IMR-90 (cell line): ENCODE measurements at regions not wholly inside any gene's neighbourhood (a gene's known extent, or its start where the extent isn't known, plus 50 kb on each side); places are given as distances from the start of the nearest gene placed in this dataset.

Experiments
- ATAC-seq: fragments of 200-7000 bp; cut with Tn5 transposase; 2 replicates; pipeline ENCODE4 v1.9.1; 2020; ENCODE audit warnings: low read depth, mild to moderate bottlenecking, moderate library complexity
- BruUV-seq: library from RNA; stranded (reverse); fragments of 400-500 nt; replicated peaks from 2 replicates; lab custom pipeline; 2021; lab: Mats Ljungman, UMichigan
- CTCF ChIA-PET: fragments of 300-600 bp; formaldehyde crosslinking; extraction: SDS; loops from one replicate; lab custom pipeline; 2021; ENCODE audit warnings: antibody characterized with exemption; lab: Yijun Ruan, JAX
- POLR2A ChIA-PET: fragments of 300-600 bp; sonication (Branson Sonifier 250); formaldehyde crosslinking; loops from one replicate; lab custom pipeline; 2022; ENCODE audit warnings: antibody characterized with exemption; ENCODE audit not compliant: unreplicated experiment; lab: Charles Lee
- DNase-seq: peaks from one replicate; pipeline ENCODE4 v3.0.0; 2013
- H2AFZ ChIP-seq: replicated peaks from 2 replicates; pipeline ENCODE3; 2013; ENCODE audit warnings: low read length, mild to moderate bottlenecking; ENCODE audit not compliant: poor library complexity
- H2AK5ac ChIP-seq: 2 replicates; pipeline ENCODE4 v1.6.1; 2013; ENCODE audit warnings: low read depth, low read length, inconsistent platforms
- H2AK9ac ChIP-seq: replicated peaks from 2 replicates; pipeline ENCODE3; 2013; ENCODE audit warnings: mild to moderate bottlenecking, low read depth, low read length, moderate library complexity; ENCODE audit not compliant: poor library complexity
- H2BK120ac ChIP-seq: 2 replicates; pipeline ENCODE4 v1.6.1; 2013; ENCODE audit warnings: low read depth, low read length, inconsistent platforms
- H2BK15ac ChIP-seq: 3 replicates; pipeline ENCODE4 v1.6.1; 2013; ENCODE audit warnings: low read depth, low read length, inconsistent platforms
- H2BK20ac ChIP-seq: 2 replicates; pipeline ENCODE4 v1.6.1; 2013; ENCODE audit warnings: low read depth, mild to moderate bottlenecking, inconsistent platforms, low read length, moderate library complexity
- H2BK5ac ChIP-seq: 2 replicates; pipeline ENCODE4 v1.6.1; 2013; ENCODE audit warnings: mild to moderate bottlenecking, low read depth, low read length, inconsistent platforms; ENCODE audit not compliant: poor library complexity, severe bottlenecking
- H3K14ac ChIP-seq: replicated peaks from 2 replicates; pipeline ENCODE4 v1.6.1; 2013; ENCODE audit warnings: low read depth, low read length, inconsistent platforms
- H3K18ac ChIP-seq: 2 replicates; pipeline ENCODE4 v1.6.1; 2013; ENCODE audit warnings: low read depth, low read length, control low read depth
- H3K23ac ChIP-seq: 2 replicates; pipeline ENCODE4 v1.6.1; 2013; ENCODE audit warnings: low read depth, low read length, inconsistent platforms
- H3K27ac ChIP-seq: 2 replicates; pipeline ENCODE4 v1.5.1; 2013; ENCODE audit warnings: mild to moderate bottlenecking, control low read depth, low read length; ENCODE audit not compliant: insufficient read depth
- H3K27me3 ChIP-seq: 2 replicates; pipeline ENCODE4 v1.6.1; 2013; ENCODE audit warnings: low read length; ENCODE audit not compliant: control insufficient read depth, insufficient read depth
- H3K36me3 ChIP-seq: 2 replicates; pipeline ENCODE4 v1.6.1; 2013; ENCODE audit warnings: low read length, mixed read lengths; ENCODE audit not compliant: control insufficient read depth, insufficient read depth
- H3K4ac ChIP-seq: 2 replicates; pipeline ENCODE4 v1.6.1; 2013; ENCODE audit warnings: low read depth, low read length, inconsistent platforms
- H3K4me1 ChIP-seq: 2 replicates; pipeline ENCODE4 v1.6.1; 2013; ENCODE audit warnings: low read length, mixed read lengths; ENCODE audit not compliant: control insufficient read depth, insufficient read depth
- H3K4me2 ChIP-seq: 2 replicates; pipeline ENCODE4 v1.6.1; 2013; ENCODE audit warnings: low read depth, mild to moderate bottlenecking, control low read depth, low read length, moderate library complexity
- H3K4me3 ChIP-seq: 2 replicates; pipeline ENCODE4 v1.5.1; 2013; ENCODE audit warnings: low read depth, mild to moderate bottlenecking, control low read depth, low read length, moderate library complexity; ENCODE audit not compliant: insufficient read depth
- H3K56ac ChIP-seq: 2 replicates; pipeline ENCODE4 v1.6.1; 2013; ENCODE audit warnings: low read length, inconsistent platforms; ENCODE audit not compliant: insufficient read depth; ENCODE audit errors: extremely low read depth
- H3K79me1 ChIP-seq, 2 experiments: 2 replicates each; pipeline ENCODE4 v1.6.1; 2013; ENCODE audit warnings: low read length in 2 of 2, inconsistent platforms in 1 of 2, low read depth in 1 of 2
- H3K9ac ChIP-seq: 2 replicates; pipeline ENCODE4 v1.6.1; 2013; ENCODE audit warnings: low read depth, low read length, control low read depth
- H3K9me1 ChIP-seq: 2 replicates; pipeline ENCODE4 v1.6.1; 2013; ENCODE audit warnings: low read length, inconsistent platforms; ENCODE audit not compliant: insufficient read depth
- H3K9me3 ChIP-seq: 2 replicates; pipeline ENCODE4 v1.6.1; 2013; ENCODE audit warnings: low read length; ENCODE audit not compliant: control insufficient read depth, insufficient read depth
- H4K20me1 ChIP-seq: 2 replicates; pipeline ENCODE4 v1.6.1; 2013; ENCODE audit warnings: low read length, inconsistent platforms; ENCODE audit not compliant: insufficient read depth
- H4K5ac ChIP-seq: 2 replicates; pipeline ENCODE4 v1.6.1; 2013; ENCODE audit warnings: mild to moderate bottlenecking, low read depth, low read length, control low read depth
- H4K8ac ChIP-seq, 2 experiments: 2 replicates each; pipeline ENCODE4 v1.6.1; 2013; ENCODE audit warnings: low read depth in 2 of 2, low read length in 2 of 2, control low read depth in 1 of 2, inconsistent platforms in 1 of 2
- H4K91ac ChIP-seq: 2 replicates; pipeline ENCODE4 v1.6.1; 2013; ENCODE audit warnings: low read depth, low read length, inconsistent platforms; ENCODE audit not compliant: insufficient read depth
- MAZ ChIP-seq: IDR thresholded peaks from 2 replicates; pipeline ENCODE4 v1.6.1; 2012; ENCODE audit warnings: low read depth, mild to moderate bottlenecking, low read length, improper control_type of control experiment, moderate library complexity, borderline replicate concordance
- MXI1 ChIP-seq: IDR thresholded peaks from 2 replicates; pipeline ENCODE4 v1.6.1; 2012; ENCODE audit warnings: low read depth, mild to moderate bottlenecking, low read length, moderate library complexity, borderline replicate concordance
- RAD21 ChIP-seq: IDR thresholded peaks from 2 replicates; pipeline ENCODE4 v1.6.1; 2012; ENCODE audit warnings: low read length, improper control_type of control experiment
- dilution Hi-C: fragments of 300-500 bp; cut with HindIII; formaldehyde crosslinking; loops from one replicate; pipeline ENCODE4 v1.14.3; 2018; ENCODE audit warnings: low sequenced_read_pairs; ENCODE audit not compliant: unreplicated experiment
- in situ Hi-C: fragments of 300-500 bp; cut with MboI; formaldehyde crosslinking; loops from 3 replicates; pipeline ENCODE4 v1.14.3; 2019; ENCODE audit warnings: low sequenced_read_pairs, inconsistent platforms, mixed read lengths
- intact Hi-C: fragments of 100-400 bp; cut with micrococcal nuclease; formaldehyde crosslinking; loops from 2 replicates; pipeline ENCODE4 v1.10.0; 2022
- TF ChIP-seq, protein P1 (sequence below): fragments of 150-350 bp; IDR thresholded peaks from 2 replicates; pipeline ENCODE4 v1.6.1; 2016; ENCODE audit warnings: low read depth, mild to moderate bottlenecking, low read length, moderate library complexity, borderline replicate concordance
- TF ChIP-seq, protein P2 (sequence below): fragments of 150-350 bp; IDR thresholded peaks from 2 replicates; pipeline ENCODE4 v1.6.1; 2017; ENCODE audit warnings: mild to moderate bottlenecking, antibody characterized with exemption, low read length, low read depth

DNA sequence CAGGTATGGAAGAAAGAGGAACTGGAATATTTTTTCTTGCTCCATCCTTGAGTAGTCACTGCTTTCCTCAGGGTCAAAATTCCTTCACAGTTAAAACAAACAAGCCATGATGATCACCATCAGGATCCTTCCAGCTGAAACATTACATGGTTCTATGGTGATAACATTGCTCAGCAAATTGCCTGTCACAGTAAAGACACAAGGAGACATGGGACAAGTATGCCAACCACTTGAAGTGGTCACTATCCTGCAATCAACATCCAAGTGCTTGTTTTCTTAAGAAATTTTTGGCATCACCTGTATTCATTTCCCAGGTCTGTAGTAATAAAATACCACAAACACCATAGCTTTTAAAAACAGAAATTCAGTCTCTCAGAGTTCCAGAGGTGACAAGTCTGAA lies 662.2 kb downstream of the CDH8 start:
- DNase-seq, result no peak
- no peak overlapping the region for H2BK5ac ChIP-seq
- H2AK5ac ChIP-seq, result no peak overlapping the region
- H2AK9ac ChIP-seq, result no peak overlapping the region
- ATAC-seq, result no peak
- no peak overlapping the region for H3K4me2 ChIP-seq
- H3K23ac ChIP-seq, result no peak overlapping the region
- no peaks in the 10 kb centered on the region for H3K9me1 ChIP-seq
- H4K8ac ChIP-seq, result no peak overlapping the region
- no peak overlapping the region for H3K56ac ChIP-seq
- H4K20me1 ChIP-seq, result no peaks in the 10 kb centered on the region
- H4K5ac ChIP-seq, result no peak overlapping the region
- H3K9ac ChIP-seq, result no peak overlapping the region
- H2BK15ac ChIP-seq, result no peak overlapping the region
- dilution Hi-C loops, result no loop called here
- H3K4me3 ChIP-seq, result no peak overlapping the region
- H3K27me3 ChIP-seq, result no peaks in the 10 kb centered on the region
- ChIA-PET POLR2A (no interaction called here), CTCF (no interaction called here)
- H2AFZ ChIP-seq, result no peak overlapping the region
- H3K36me3 ChIP-seq, result no peaks in the 10 kb centered on the region
- no TSS peak for BruUV-seq
- in situ Hi-C loops, result no loop called here
- no peak overlapping the region for H3K4ac ChIP-seq
- no peak overlapping the region for H3K18ac ChIP-seq
- H2BK120ac ChIP-seq, result no peak overlapping the region
- no peaks in the 10 kb centered on the region for H3K4me1 ChIP-seq
- H2BK20ac ChIP-seq, result no peak overlapping the region
- peaks cover 2% of the 10 kb centered on the region for H3K9me3 ChIP-seq
- no peak overlapping the region for H3K14ac ChIP-seq
- intact Hi-C loops, result no loop called here
- no peak overlapping the region for H4K91ac ChIP-seq
- no peak for TF ChIP-seq MXI1
- TF ChIP-seq MAZ, result no peak
- no peak for TF ChIP-seq RAD21
- TF ChIP-seq, protein P1, sequence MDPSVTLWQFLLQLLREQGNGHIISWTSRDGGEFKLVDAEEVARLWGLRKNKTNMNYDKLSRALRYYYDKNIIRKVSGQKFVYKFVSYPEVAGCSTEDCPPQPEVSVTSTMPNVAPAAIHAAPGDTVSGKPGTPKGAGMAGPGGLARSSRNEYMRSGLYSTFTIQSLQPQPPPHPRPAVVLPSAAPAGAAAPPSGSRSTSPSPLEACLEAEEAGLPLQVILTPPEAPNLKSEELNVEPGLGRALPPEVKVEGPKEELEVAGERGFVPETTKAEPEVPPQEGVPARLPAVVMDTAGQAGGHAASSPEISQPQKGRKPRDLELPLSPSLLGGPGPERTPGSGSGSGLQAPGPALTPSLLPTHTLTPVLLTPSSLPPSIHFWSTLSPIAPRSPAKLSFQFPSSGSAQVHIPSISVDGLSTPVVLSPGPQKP, result no peak
- TF ChIP-seq, protein P2, sequence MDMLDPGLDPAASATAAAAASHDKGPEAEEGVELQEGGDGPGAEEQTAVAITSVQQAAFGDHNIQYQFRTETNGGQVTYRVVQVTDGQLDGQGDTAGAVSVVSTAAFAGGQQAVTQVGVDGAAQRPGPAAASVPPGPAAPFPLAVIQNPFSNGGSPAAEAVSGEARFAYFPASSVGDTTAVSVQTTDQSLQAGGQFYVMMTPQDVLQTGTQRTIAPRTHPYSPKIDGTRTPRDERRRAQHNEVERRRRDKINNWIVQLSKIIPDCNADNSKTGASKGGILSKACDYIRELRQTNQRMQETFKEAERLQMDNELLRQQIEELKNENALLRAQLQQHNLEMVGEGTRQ, result no peak
- no peaks in the 10 kb centered on the region for H3K79me1 ChIP-seq
- no peak overlapping the region for H3K27ac ChIP-seq
